Jurkat, Clone E6-1 (cell line): ENCODE measurements at regions not wholly inside any gene's neighbourhood (a gene's known extent, or its start where the extent isn't known, plus 50 kb on each side); places are given as distances from the start of the nearest gene placed in this dataset.

Experiments
- DNase-seq: peaks from one replicate; pipeline ENCODE4 v3.0.0-alpha.2; 2011; ENCODE audit warnings: low read depth, low spot score
- H3K4me3 ChIP-seq: 2 replicates; pipeline ENCODE4 v1.5.1; 2011; ENCODE audit warnings: mild to moderate bottlenecking, low read length, control low read depth, moderate library complexity

DNA sequence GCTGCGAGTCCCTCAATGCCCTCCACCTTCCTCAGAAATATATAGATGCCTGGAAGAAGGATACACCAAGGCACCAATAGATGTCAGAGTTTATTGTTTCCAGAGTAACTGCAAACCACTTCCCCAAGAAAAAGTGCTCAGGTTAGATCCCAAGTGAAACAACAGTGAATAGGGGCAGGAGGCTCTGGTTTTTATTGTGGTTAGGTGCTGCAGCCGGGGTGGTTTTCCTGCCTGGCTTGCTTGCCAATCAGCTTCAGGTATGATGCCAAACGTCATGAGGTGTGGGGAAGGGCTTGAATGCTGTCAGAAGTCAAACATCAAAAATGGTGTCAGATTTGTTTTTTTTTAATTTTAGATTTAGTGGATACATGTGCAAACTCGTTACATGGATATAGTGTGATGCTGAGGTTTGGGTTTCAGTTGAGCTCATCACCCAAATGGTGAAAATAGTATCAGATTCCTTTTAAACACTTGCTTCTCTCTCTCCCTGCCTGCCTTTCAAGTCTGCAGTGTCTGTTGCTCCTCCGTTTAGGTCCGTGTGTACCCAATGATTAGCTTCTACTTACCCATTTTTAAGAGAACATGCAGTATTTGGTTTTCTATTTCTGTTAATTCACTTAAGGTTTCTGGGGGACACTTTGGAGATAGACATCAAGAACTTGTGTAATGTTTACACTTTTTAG is 1317.0 kb downstream of the MRPL39 start:
- no peak overlapping the region for H3K4me3 ChIP-seq
- peak; percentile 84 for DNase-seq

DNA sequence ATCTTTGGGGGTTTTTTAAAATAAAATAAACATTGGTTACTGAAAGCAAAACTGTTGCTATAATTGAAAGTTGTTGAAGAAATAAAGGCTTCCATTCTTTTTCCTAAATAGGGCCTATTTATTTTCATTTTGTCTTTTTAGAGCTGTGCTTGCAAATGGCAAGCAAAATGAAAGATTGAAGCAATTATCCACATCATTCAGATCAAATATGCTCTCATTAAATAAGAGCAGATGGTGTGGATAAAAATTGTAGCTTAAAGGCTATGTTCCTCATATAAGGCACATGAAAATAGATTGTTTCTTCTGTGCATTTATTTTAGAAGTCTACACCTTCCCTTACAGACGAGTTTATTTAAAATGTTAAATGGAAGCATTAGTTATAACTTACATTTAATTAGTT is 1317.7 kb downstream of the MRPL39 start:
- no peak for DNase-seq
- no peak overlapping the region for H3K4me3 ChIP-seq

DNA sequence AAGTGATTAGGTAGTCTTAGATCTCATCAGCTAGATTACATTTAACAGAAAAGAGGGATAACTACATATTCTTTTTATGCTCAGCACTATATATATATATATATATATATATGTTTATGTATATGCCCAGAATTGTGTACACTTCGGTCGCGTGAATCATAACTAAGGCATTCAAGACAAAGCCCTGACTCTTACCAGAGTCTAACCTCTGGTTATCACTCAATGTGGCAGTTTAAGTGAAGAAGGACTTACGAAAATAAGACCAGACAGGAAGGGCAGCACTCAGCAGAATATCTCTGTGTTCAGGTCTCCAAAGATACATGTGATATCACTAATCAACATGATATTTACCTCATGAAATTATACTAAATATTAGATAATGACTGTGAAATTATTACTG is 1326.7 kb downstream of the MRPL39 start:
- no peak for DNase-seq
- no peak overlapping the region for H3K4me3 ChIP-seq

DNA sequence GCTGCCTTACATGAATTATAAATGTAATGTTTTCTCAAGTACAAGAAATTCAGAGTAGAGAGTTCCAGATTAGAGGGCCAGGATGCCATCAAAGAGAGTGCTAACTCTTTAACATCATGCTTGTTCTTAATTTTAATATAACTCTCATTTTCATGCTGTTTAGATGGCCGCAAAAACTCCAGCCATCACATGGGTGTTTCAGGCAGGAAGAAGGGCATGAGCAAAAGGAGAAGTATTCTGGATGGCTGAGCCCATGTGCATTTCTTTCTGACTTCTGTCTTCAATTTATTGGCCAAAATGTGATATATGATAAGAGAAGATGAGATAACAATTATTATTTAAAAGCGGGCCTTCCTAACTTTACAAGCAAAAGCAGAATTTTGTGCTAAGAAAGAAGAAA is 1328.6 kb downstream of the MRPL39 start:
- no peak for DNase-seq
- H3K4me3 ChIP-seq = no peak overlapping the region

DNA sequence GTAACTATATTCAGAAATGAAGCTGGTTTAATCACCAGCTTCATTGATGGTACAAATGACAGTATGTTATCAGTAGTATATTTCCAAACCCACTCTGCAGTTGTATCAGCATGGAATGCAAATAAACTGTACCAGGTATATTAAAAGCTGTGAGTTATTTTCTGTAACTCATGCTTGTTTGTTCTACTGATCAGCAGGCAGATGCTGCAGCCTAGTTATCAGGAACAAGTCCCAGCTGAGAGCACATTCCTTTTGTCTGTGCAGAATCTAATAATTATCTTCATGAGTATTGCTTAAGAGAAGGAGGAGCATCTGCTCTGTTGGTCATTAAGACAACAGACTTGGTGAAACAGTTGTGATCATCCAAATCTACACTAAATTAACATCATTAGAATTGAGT is 1331.1 kb downstream of the MRPL39 start:
- DNase-seq = no peak

DNA sequence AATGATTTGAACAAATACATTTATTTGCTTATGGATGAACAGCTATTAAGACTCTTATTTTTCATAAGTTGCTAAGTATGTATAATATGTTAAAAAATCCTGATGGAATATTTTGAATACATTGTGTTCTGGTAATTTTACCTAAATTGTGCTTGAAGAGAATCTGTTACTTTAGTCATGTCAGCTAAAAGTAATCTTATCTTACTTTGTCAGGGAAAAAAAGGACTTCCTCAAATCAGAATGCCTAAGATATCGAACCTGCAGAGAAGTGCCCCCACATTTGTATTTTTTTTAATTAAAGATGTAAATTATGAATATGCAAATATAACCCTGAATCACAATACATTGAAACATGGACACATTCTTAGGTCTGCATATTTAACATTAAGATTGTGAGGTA is 1331.7 kb downstream of the MRPL39 start:
- H3K4me3 ChIP-seq = no peak overlapping the region

More for the DNA sequence above, 1331.1 kb downstream of the MRPL39 start:
- no peak overlapping the region for H3K4me3 ChIP-seq

DNA sequence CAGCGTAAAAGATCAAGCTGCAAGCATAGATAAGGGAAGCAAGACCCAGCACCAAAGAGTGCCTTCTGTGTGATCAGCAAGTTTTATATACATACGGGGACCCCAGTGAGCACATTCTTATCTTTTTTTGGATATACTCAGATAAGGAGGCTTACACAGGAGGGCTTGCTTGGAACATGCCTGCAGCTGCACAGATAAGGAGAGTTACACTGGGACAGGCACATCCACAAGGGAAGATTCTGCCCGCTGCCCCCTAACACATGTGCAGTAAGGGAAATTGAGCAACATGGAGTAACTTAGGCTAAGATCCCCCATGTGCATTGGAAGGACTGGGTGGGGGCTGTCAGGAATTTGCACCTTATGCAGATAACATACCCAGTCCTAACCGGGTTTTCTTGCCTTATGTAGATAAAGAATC is 1334.8 kb downstream of the MRPL39 start:
- no peak overlapping the region for H3K4me3 ChIP-seq
- DNase-seq = no peak

More for the DNA sequence above, 1331.7 kb downstream of the MRPL39 start:
- no peak for DNase-seq

DNA sequence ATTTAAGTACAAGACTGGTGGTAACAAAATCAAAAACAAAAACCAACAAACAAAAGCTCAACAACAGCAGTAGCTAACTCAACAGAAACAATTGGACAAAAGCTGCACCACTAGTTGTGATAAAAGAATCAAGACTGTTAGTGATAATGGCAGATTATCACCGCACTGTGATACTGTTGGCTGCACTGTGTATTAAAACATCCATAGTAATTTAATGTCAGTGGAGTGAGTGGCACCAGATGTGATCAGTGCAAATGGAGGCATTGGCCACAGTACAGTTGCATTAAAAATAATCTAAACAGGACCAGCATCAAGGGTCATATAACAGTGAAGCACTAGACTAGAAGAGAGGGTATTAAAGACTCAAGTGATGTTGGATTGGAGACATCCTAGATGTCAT is 1341.3 kb downstream of the MRPL39 start:
- no peak for DNase-seq

DNA sequence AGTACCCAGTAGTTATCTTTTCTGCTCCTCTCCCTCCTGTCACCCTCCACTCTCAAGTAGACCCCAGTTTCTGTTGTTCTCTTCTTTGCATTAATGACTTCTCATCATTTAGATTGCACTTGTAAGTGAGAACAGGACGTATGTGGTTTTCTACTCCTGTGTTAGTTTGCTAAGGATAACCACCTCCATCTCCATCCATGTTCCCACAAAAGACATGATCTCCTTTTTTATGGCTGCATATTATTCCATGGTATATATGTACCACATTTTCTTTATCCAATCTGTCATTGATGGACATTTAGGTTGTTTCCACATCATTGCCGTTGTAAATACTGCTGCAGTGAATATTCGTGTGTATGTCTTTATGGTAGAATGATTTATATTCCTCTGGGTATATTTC is 1346.5 kb downstream of the MRPL39 start:
- no peak overlapping the region for H3K4me3 ChIP-seq
- no peak for DNase-seq

More for the DNA sequence above, 1341.3 kb downstream of the MRPL39 start:
- H3K4me3 ChIP-seq = no peak overlapping the region

DNA sequence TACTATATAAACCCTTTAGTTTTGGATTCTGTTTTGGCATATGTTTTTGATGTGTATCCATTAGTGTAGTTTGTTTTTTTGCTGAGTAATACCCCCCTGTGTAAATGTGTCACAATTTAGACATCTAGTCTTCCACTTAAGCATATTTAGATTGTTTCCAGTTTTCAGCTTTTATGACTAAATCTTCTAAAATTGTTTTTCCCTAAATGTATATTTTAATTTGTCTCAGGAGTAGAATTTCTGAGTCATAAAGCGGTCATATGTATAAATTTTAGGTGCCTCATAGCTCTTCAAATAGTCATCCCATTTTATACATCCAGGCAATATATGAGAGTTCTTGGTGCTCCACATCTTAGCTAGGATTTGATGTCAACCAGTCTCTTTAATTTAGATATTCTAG is 1348.0 kb downstream of the MRPL39 start:
- no peak for DNase-seq
- no peak overlapping the region for H3K4me3 ChIP-seq

DNA sequence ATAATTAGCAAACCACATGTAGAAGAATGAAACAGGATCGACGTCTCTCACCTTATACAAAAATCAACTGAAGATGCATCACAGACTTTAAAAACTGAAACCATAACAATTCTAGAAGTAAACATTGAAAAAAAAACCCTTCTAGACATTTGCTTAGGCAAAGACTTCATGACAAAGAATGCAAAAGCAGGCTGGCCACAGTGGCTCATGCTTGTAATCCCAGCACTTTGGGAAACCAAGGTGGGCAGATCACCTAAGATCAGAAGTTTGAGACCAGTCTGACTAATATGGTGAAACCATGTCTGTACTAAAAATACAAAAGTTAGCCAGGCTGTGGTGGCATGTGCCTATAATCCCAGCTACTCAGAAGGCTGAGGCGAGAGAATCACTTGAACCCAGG is 1351.7 kb downstream of the MRPL39 start:
- no peak for DNase-seq
- H3K4me3 ChIP-seq = no peak overlapping the region

DNA sequence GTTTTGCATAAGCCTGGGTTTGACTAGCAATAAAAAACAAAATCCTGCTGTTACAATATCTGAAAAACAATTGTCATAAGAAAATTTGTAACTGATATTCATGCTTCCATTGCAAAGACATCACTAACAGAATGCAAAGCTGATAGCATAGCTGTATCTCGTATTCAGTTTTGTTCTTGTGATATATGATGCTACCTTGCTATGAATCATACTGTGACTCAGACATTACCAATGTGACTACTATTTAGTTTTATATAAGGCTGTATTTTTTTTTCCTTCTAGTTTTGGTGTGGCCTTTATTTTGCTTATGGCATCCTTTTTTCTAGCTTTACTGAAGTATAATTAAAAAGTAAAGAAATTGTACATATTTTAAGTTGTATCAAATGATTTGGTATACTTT is 1381.8 kb downstream of the MRPL39 start:
- no peak for DNase-seq
- H3K4me3 ChIP-seq = no peak overlapping the region

DNA sequence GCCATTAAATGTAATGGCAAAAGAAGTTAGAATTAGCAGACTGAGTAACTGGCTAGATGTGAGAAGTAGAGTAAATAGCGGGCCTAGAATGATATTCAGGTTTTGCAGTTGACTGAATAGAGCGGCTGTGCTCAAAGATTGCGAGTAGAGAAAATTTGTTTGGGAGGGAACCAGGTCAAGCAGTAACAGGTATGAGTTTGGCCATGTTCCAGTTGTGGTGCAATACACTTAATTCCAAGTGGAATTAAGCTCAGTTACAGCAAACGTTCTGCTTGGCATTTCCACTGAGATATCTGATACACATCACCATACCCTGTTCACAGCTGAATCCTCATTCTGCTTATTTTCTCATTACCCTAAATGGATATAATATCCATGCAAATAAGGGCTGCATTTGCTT is 1382.9 kb downstream of the MRPL39 start:
- no peak for DNase-seq
- no peak overlapping the region for H3K4me3 ChIP-seq

DNA sequence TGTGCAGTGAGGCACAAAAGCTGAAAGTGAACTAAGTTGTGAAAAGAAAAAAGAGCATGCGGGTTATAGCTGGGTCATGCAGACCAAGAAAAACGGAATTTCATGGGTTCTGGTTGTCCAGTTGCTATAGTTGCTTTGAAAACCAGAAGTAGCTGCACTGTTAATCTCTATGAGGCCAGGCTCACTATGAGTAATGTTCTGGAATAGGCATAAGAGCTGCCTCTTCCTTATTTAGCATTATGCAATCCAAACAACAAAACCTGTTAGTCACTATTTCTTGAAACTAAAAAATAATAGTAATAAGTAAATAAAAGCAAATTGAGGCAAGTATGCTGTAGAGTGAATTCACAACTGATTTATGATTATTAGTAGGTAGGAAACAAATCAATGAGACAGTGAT is 1383.7 kb downstream of the MRPL39 start:
- no peak for DNase-seq
- H3K4me3 ChIP-seq = no peak overlapping the region

DNA sequence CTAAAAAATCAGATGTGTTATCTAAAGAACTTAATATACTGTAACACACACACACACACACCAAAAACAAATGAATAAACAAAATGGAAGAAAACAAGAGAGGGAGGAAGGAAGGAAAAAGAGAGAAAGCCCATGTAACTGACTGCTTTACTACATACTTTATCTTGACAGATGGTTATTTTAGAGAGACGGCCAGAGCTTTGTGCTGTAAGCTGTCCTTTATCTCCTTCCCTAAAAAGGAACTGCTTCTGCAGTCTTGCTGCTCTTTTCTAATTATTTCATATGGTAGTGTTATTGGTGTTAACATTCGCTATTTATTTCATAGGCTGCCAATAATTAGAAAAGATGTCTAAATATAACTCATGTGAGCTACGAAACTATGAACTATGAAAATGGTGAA is 1384.6 kb downstream of the MRPL39 start:
- no peak overlapping the region for H3K4me3 ChIP-seq
- DNase-seq = no peak

DNA sequence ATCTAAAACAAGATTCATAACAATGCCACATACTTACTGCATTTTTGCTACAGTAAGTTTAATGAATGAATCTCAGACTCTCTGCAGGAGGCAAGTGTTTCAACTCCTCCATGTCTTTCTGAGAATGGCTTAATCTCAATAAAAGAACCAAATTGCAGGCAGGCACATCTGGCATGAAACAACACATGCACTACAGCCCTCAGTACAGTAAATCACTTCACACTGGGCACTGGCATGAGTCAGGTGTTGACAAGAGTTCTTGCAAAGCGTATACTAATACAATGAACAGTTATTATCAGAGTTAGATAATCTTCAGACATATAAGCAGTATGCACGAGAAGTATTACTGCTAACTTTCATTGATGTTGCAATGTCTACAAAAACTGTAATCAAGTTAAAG is 1386.8 kb downstream of the MRPL39 start:
- no peak for DNase-seq
- no peak overlapping the region for H3K4me3 ChIP-seq

DNA sequence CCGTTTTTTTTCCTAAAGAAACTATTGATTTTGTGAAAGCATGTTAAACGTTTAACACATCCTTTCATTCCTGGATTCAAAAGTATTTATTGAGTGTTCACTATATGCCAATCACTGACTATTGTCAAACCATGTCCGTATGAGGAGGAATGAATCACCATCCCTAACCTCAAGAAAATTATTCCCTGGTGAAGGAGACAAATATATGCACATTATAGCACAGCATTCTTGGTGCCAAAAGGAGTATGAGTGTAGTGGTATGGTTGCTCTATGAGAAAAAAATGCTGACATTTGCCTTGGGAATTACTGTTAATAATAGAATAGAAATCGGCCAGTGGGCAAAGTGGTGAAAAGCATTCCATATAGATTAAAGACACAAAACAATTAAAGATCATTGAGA is 1390.1 kb downstream of the MRPL39 start:
- DNase-seq = no peak
- H3K4me3 ChIP-seq = no peak overlapping the region

DNA sequence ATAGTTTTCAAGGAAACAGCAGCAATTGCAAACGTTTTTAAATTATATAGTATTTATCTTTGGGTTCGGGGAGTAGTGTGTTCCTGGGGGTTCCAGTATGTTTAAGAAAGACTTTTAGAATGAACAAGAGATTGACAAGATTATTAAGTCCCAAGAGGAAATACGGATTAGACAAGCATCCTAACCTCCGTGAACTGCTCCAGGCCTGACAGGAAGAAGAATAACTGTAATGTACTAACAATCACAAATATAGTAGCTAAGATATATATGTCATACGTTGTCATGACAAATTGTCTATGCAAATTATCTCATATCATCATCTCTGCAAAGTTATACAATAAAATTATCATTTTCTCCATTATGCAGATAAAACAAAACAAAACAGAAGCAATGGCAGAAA is 1397.2 kb downstream of the MRPL39 start:
- DNase-seq = no peak
- H3K4me3 ChIP-seq = no peak overlapping the region

DNA sequence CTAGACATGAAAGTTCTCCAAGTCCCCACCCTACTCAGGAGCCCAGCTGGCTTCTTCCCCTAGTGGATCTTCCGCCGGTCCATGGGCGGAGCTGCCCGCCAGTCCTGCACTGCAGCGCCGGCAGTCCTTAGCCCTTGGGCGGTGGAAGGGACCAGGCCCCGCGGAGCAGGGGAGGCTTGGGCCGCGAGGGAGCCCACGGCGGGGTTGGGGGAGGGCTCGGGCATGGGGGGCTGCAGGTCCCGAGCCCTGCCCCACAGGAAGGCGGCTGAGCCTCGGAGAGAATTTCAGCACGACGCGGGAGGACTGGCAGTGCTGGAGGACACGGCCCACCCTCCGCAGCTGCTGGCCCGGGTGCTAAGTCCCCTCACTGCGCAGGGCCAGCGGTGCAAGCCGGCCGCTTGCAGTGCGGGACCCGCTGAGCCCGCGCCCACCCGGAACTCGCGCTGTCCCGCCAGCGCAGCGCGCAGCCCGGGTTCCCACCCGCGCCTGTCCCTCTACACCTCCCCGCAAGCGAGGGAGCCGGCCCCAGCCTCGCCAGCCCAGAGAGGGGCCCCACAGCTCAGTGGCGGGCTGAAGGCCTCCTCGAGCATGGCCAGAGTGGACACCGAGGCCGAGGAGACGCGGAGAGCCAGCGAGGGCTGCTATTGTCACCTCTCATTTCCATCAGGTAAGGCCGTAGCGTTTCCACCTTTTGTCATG is 1398.6 kb downstream of the MRPL39 start:
- DNase-seq = no peak
- no peak overlapping the region for H3K4me3 ChIP-seq

DNA sequence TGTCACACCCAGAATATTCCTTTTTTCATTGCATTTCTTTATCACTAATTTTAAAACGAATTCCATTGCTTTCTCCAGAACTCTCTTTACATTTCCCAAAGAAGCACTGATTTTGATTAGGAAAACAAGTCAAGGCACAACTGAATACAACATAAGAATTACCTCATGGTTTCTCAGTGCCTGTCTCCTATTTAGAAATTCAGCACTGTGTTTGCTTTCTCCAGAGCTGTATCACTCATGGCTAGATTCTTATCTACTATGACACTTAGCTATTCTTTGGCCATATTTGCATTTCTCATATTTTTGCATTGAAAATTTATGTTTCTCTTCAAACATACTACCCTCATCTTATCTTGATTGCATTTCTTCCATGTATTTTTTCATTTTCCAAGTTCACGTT is 1402.0 kb downstream of the MRPL39 start:
- no peak overlapping the region for H3K4me3 ChIP-seq
- DNase-seq = no peak

DNA sequence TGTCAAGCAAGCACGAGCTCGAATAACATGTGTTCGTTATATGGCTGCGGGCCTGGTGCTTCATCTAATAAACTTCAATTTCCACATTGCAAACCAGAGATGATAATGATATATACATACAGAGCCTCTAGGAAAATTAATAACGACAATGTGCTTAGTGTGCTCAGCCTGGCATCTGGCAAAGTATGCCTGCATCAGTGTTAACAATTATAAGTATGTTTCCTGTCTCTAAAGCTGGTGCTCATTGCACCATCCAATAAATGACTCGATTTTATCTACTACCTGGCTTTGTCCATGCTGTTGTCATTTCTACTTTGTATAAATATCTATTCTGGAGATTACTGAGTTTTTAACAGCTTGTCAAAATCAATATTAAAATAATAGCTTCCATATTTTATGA is 1402.6 kb downstream of the MRPL39 start:
- DNase-seq = no peak
- no peak overlapping the region for H3K4me3 ChIP-seq
